GM21360 (cell line): ENCODE measurements at regions not wholly inside any gene's neighbourhood (a gene's known extent, or its start where the extent isn't known, plus 50 kb on each side); places are given as distances from the start of the nearest gene placed in this dataset.
A peak's percentile ranks its signal among the peaks of the same experiment; 100 is the strongest.

Experiments
- ATAC-seq: cut with Tn5 transposase; IDR thresholded peaks from one replicate; pipeline ENCODE4 v1.9.1; 2021; ENCODE audit warnings: mild to moderate bottlenecking, moderate library complexity; ENCODE audit not compliant: unreplicated experiment

DNA sequence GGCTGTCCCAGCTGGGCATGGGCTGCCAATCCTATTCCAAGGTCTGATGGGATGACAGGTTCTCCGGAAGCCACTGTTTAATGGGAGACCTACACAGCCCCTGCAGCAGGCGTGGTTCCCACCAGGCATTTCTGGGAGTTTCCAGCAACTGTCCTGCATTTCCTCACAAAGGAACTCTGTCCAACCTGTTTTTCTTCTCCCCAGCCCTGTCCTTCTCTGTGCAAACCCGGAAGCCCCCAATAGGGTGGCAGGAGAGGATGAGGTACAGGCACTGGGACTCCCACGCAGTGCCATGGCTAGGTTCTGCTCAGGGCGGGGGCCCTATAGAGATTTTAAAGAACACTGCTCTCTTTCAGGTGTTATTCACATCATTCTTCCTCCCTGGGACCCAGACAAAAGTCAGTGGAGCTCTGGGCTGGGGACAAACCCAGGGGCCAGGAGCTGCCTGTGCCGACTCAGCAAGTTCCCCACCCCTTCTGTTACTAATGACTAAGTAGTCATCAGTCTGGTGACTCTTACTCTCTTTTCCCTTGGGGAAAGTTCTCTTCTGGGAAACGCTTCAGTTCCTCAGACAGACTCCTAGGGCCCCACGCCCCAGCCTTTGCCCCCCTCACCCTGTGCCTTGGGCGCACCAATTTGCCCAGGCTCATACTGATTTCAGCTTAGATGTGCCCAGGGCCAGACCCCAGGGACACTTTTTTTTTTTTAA lies 97.7 kb downstream of the CD47 start:
- ATAC-seq = peak; percentile 49

DNA sequence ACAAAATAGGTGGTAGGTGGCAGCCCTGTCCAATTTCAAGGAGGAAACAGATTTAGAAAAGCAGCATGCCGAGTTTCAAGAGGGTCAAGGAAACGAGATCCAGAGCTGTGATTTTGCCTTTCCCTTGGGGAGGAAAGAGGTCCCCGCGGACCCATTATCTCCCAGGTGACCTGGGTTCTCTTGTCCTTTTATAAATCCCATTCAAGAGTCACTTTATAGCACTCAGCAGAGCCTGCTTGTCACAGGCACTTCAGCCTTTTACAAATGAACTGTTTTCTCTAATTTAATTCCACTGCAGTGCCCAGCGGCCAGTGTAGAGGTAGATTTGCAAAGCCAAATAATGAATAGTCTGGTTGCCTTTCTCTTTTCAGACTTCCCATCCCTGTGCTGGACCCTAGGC lies 99.9 kb downstream of the CD47 start:
- no peak for ATAC-seq

DNA sequence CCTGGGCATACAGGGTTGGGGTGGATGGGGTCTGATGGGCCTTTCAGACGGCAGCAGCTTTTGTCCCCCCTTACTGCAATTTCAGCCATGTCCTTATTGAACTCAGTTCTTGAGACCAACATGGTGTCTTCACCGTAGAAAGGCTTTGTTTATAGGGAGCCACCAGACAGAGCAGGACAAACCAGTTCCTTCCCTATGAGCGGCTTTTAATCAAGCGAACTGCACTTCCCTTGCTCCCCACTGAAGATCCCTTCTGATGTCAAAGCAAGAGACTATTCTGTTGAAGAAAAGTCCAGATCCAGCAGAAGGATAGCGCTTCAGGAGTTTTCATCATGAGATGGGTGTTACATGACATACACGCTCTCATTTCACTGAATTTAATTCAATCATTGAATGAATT lies 100.4 kb downstream of the CD47 start:
- no peak for ATAC-seq

DNA sequence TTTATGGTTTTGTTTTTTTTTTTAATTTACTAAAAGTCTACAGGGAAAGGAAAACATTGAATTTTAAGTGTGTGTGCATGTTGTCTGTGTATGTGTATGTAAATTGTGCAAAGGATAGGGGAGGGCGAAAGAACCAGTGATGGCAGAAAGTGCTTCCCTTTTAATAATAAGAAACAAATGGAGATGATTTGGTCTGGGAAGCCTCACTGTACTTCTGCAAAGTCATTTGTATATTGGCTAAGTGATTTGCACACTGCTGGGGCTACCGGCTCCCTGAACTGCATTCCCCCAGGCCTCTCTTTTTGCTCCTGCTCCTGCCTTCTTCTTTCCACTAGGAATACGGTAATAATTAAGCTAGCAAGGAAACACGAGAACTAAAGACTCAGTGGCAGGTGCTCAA lies 101.2 kb downstream of the CD47 start:
- ATAC-seq = no peak

DNA sequence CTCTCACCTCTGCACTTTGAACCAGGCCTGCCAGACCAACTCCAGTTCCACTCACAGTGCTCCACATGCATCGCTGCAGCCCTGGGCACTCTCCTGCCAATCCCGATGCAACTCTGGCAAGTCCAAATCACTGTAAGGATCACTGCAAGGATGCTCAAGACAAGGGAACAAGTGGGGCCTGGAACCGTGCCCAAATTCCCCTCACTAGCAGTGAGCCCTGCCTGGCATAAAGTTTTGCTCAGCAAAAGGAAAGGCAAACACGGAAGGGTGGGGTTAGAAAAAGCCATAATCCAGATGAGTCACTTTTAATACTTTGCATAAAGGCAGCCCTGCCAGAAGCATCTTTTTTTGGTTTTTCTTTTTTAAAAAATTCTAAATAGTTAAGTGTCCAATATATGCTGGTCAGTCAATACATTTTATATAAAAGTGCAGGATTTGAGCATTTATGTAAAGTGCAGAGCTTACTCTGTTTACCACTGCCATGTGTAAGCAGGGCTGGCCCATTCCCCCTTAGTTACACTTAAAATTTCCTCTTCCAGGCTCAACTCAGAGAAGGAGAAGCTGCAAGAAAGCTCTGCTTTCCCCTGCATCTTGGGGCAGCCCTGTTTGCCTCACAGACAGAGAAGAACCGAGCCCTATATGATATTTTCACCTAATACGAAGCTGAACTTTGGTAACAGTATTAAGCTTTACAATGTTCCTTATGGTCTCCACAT lies 102.2 kb downstream of the CD47 start:
- ATAC-seq = no peak

DNA sequence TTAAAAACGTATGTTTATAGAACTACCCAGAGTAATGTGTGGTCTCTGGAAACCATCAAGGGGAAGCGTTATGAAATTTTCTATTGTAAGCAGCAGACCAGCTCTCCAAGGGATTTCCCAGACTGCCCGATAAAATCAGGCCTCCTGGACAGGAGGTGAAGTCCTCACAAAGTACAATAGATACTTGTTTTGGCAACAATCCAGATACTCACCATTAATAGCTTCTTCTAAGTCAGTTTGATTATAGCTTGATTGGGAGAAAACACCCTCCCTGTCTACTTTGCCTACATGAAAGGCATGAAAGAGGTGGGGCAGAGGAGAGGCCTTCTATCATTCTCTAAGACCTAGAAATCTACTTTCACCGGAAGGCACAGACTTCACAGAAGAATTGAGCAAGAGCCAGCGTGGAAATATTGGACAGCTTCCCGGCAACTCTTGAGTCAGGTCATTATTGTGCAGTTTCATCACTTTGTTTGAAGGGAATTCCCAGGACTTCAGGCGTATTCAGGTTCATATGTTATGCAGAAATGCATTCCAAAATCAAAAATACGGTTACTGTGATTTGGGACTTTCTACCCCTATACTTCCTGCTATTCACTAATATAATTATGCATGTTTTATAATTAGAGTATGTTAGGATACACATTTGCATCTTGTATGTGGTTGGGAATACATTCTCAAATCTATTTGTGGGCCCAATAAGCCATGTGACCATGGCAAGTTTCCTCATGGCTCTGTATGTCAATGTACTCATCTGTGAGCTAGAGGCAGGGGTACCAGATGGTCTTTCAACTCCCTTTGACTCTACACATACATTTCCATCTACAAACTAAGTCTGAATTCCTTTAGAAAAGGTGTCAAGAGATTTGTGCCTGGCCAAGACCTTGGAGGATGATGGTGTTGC lies 103.5 kb downstream of the CD47 start:
- ATAC-seq = no peak

DNA sequence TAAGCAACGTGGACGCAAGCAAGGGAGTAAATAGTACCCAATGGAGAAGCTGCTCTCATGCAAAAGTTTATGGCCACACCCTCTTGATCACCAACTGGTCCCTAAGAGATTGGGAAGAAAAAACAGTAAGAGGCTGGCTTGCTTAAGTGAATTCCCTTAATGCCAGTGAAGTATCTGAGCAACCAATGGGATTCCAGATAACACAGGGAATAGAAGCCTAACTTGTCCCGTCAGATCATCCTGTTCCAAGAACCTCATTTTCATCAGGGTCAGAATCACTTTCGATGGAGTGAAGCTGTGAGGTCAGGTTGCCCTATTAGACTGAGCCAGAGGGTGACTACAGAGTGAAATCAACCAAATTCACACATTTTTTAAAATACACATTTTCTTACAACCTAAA lies 104.3 kb downstream of the CD47 start:
- no peak for ATAC-seq

DNA sequence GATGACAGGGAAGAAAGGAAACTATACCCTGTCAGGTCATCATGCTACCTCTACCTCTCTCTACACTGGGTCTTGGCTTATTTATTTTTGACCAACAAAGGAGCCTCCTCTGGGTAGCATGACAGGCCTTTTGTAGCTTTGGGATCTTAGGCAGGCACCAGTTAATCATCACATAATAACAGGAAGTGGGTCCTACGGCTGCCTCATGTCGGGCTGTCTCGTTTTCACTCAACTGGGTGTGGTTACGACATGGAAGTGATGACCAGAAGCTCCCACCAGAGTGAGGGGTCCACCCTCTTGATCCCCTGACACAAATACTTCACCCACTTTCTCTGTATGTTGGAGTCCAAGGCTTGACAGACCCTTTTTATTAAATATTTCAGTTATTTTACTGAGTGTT lies 105.3 kb downstream of the CD47 start:
- ATAC-seq = peak; percentile 88

DNA sequence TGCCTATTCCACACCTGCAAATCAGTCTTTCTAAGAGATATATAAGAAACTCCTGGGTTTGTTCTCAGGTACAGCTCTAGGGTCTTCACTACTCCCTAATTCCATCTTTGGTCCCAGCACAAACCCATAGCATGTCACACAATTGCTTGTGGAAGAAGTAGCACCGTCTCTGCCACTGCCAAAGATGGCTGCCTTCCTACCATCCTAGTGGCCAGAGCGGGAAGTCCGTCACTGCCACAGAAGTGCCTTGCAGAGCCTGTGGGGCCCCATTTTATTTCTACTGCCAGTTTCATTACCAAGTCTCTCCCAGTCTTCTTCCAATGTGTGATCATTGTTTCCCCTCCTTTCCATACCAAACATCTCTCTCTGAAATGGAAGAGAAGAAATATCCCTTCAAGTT lies 107.6 kb downstream of the CD47 start:
- ATAC-seq = no peak

DNA sequence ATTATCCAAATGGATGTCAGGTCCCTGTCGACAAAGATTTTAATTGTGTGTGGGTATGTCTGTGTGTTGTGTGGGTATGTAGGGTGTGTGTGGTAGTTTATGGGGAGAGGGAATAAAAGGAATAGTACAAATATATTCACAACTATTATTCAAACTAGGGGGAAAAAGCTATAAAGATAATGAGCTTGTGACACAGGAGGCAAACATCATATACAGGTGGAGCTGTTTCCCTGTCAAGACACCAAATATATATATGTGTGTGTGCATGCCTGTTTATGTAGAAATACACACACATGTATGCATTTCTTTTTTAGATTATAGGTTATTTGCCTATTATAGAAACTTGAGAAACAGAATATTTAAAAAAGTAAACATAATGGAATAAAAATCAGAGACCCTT lies 108.7 kb downstream of the CD47 start:
- no peak for ATAC-seq

DNA sequence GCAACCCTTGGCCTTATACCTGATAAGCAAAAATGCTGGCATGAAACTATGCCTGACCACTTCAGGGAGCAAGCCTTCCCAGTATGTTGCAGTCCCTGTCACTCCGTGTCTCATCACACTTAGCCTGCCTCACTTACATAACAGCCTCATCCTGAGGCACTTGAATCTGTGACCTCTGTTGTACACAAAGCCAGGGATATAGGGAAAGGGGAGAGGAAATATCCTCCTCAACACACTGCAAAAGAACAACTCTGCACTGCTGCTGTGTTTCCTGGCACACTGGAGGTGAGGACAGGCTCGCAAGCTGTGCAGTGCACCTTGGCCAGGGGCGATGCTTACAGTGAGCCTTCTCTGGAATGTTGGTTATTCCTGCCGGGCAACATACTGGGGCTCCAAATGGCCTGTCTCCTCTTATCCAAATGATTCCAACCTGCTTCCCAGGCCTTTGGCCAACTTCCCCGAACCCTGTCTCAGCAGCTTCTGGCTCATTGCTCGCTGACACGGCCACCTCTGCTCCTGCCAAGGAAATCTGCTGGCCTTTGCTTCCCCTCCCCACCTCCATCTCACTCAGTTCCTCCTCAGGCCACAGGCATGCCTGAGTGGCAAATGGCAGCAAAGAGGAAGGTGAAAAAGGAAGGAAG lies 109.2 kb downstream of the CD47 start:
- ATAC-seq = no peak

DNA sequence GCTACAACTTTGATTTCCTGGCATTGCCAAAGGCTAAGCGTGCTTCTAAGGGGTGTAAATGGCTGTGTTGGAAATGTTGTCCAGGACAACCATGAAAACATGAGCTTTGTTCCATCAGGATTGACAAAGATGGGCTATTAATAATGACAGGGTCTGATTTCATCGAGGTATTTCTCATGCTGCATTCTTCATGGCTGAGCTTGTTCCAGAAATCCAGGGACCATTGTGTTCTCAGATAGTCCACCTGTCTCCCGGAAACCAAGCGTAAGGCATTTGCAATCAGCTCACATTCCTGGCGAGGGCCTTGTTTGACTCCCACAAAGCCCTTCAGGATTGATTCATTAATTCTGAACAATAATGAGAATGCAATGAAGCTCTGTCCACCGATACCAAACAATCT lies 111.3 kb downstream of the CD47 start:
- ATAC-seq = no peak

DNA sequence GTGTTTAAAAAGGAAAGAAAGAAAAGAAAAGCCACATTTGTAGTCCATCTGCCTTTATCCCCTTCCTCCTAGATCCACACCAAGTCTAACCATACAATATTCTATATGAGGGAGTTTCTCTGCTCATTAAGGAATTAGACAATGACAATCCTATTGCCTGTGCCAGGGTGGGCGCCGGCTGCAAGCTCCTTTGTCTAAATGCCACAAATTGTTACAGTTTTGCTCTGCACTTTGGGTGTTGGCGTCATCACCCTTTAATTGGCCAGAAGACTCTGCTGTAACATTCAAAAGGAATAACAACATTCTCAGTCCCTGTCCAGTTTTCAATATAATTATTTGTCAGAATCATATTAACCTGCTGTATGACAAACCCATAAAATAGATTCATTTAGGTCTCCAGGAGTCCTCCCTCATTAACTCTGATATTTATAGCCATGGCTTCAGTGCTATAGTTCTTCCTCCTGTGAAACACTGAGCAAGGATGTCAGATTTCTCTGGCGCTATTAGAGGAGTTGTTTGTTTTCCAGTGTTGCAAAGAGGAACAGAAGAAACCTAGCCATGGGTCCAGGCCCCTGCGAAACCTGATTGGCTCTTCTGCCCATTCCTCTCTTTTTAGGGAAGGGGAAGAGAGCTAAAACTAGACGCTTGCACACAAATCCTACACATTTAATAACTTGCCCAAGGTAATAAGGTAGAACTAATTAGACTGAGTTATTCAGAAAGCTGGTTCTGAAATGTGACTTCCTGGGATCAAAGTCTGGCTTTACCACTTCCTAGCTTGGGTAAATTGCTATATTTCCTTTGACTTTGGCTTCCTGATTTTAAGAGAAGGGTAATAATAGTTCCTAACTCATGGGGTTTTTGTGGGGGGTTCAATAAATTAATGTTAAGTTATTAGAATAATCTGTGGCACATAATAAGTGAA lies 112.4 kb downstream of the CD47 start:
- no peak for ATAC-seq

DNA sequence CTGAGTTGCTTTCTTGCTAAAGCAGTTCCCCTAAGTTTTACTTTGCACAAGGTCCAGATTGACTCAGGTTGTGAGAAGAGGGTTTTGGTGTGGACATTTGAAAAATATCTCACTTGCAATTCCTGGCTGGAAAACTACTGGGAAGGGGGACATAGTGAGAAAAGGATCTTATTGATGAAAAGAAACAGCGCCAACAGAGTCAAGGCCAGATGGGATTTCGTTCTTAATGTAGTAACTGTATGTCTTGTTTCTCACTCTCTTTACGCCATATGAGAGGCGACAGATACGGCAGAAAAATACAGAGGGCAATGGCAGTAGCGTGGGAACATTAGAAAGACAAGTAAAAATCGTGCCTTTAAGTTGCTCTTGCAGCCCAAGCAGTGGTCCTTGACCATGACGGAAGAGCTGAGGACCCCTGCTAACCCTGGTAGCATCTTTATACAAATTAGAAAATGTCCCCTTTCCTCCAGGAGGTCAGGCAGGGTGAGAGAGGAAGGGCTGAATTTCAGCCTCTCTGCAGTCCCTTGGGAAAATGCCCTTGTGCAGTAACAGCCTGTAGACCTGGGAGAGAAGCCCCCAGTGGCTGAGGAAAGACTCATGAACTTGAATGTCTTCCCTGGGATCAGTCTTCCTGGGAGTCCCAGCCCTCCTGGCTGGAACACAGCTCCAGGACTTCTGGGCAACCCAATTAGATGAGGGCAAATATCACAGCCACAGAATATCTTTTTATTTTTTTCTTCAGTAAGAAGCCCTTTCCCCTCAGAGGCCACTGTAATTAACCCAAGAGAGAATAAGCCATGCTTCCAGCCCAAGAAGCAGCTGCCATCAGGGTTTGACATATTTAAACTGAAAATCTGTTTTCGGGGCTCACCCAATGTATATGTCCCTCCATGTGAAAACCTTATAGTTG lies 113.4 kb downstream of the CD47 start:
- no peak for ATAC-seq

DNA sequence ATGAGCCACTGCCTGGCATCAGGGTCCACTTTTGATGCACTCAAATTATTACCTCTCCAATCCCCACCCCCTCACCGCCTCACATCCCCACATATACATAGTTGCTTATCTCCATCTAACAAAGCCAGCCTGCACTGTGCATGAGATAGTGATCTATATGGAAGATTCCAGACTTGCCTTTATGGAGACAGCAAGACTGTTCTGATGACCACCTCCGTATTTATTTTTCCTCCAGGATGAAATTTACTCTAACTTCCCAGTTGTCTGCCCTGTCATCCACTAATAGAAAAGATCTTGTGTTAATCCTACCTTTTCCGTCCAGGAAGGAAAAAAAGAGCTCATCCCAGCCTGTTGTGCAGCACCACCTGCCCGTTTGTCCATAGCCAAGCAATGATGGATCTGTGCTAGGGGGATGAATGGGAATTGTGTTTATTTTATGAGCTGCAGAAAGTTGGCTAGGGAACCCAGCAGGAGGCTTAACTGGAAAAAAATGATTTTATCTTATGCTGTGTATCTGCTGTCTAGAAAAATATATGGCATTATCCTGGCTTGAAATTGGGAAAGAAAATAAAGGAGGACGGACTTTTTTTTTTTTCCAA lies 114.5 kb downstream of the CD47 start:
- ATAC-seq = no peak

DNA sequence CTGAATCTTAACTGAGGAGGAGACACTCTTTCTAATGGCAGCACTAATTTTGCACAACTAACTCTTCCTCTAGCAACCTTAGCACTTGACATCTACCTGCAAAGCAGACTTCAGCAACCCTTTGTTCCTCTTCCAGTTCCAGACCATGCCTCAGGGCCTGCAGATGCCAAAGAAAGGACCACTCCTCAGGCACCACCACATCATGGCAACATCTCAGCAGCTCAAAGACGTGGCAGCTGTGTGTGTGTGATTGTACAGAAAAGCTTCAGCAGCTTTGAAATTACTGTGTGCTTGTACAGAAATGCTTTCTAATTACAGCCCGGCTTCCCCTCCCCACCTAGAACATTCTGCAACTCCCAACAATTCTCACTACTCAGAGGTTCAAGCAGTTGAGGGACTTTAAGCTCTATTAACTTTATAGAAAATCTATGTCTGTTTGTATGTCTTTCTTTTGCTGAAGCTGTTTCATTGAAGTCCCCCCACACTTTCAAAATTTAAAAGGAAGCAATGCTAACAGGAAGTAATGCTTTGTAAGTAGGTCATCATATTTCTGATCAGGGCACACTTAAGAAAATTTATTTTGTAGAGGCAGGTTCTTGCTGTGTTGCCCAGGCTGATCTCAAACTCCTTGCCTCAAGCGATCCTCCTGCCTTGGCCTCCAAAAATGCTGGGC lies 115.2 kb downstream of the CD47 start:
- ATAC-seq = no peak

DNA sequence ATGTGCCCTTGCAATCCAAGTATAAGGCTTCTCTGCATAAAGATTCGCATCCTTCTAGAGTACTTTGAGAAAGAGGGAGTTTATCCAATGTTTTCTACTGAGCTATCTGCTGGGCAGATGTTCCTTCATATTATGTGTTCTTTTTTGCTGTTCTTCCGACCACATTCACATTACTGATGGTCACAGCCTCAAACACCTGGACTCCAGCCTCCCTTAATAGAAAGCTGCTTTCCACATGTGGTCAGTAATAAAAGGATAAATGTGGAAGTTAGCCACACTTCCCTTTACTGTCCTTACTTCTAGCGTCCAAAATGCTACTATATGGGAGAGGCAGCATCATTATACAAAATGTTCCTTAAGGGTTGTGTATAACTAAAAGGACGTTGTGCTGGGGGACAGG lies 116.9 kb downstream of the CD47 start:
- ATAC-seq = no peak

DNA sequence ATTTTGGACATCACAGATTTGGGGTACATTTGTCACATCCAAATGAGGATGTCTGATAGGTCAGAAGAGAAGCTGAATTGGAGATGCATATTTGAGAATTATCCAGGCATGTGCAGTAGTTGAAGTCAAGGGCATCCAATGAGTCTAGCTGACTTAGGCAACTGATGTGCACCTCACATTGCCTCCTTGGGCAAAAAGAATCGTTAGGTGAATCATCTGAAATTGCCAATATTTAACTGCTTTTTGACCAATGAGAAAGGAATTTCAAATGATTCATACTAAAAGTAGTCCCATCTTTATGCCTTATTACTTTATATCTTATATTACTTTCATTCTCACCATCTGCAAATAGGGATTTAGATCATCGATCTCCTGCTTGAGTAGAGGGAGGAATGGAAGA lies 117.7 kb downstream of the CD47 start:
- ATAC-seq = no peak
